Hepatocyte (in vitro differentiated cells): ENCODE measurements at regions not wholly inside any gene's neighbourhood (a gene's known extent, or its start where the extent isn't known, plus 50 kb on each side); places are given as distances from the start of the nearest gene placed in this dataset.

Source experiments
- DNase-seq: peaks from one replicate; pipeline ENCODE4 v3.0.0-alpha.2; 2016; ENCODE audit warnings: low spot score
- H2AFZ ChIP-seq: fragments of 200-600 bp; sonication (generic); 2 replicates; pipeline ENCODE4 v1.6.0; 2016; ENCODE audit warnings: antibody characterized with exemption, mild to moderate bottlenecking
- H3K27ac ChIP-seq: fragments of 200-600 bp; sonication (generic); 2 replicates; pipeline ENCODE4 v1.5.1; 2016; ENCODE audit warnings: mild to moderate bottlenecking
- H3K27me3 ChIP-seq: fragments of 200-600 bp; sonication (generic); 2 replicates; pipeline ENCODE4 v1.6.1; 2016
- H3K36me3 ChIP-seq: fragments of 200-600 bp; sonication (generic); replicated peaks from 2 replicates; pipeline ENCODE4 v1.5.1; 2016; ENCODE audit warnings: low read depth; ENCODE audit not compliant: insufficient read depth
- H3K4me1 ChIP-seq: fragments of 200-600 bp; sonication (generic); 2 replicates; pipeline ENCODE4 v1.5.1; 2016; ENCODE audit warnings: mild to moderate bottlenecking, moderate library complexity; ENCODE audit not compliant: insufficient read depth
- H3K4me2 ChIP-seq: fragments of 200-600 bp; sonication (generic); 2 replicates; pipeline ENCODE4 v1.6.0; 2016
- H3K4me3 ChIP-seq: fragments of 200-600 bp; sonication (generic); 2 replicates; pipeline ENCODE4 v1.5.1; 2016; ENCODE audit warnings: mild to moderate bottlenecking
- H3K79me2 ChIP-seq: fragments of 200-600 bp; sonication (generic); 2 replicates; pipeline ENCODE4 v1.6.0; 2017; ENCODE audit warnings: mild to moderate bottlenecking
- H3K9me2 ChIP-seq: fragments of 200-600 bp; sonication (generic); replicated peaks from 2 replicates; pipeline ENCODE4 v1.6.0; 2017; ENCODE audit warnings: mild to moderate bottlenecking; ENCODE audit not compliant: insufficient read depth
- H3K9me3 ChIP-seq: fragments of 200-600 bp; sonication (generic); 2 replicates; pipeline ENCODE4 v1.5.1; 2016; ENCODE audit warnings: low read depth, mild to moderate bottlenecking
- H4K20me1 ChIP-seq: fragments of 200-600 bp; sonication (generic); 2 replicates; pipeline ENCODE4 v1.6.0; 2016; ENCODE audit warnings: mild to moderate bottlenecking; ENCODE audit not compliant: insufficient read depth, poor library complexity, severe bottlenecking
- CTCF ChIP-seq: fragments of 200-600 bp; sonication (generic); IDR thresholded peaks from 2 replicates; pipeline ENCODE4 v1.5.1; 2016; ENCODE audit warnings: antibody characterized with exemption, mild to moderate bottlenecking; ENCODE audit not compliant: poor library complexity
- EZH2 ChIP-seq: fragments of 200-600 bp; sonication (generic); IDR thresholded peaks from 2 replicates; pipeline ENCODE4 v1.6.1; 2016; ENCODE audit warnings: antibody characterized with exemption, mild to moderate bottlenecking, borderline replicate concordance
- EZH2phosphoT487 ChIP-seq: fragments of 200-600 bp; sonication (generic); IDR thresholded peaks from one replicate; pipeline ENCODE4 v1.6.1; 2018; ENCODE audit warnings: antibody characterized with exemption, mild to moderate bottlenecking, low read depth, moderate library complexity; ENCODE audit not compliant: unreplicated experiment, severe bottlenecking
- WGBS: methylation state at CpG from one replicate; pipeline ENCODE4 v1.1.6; 2016; ENCODE audit warnings: low lambda C conversion rate; ENCODE audit errors: missing lambda C conversion rate; 5-methylcytosine and 5-hydroxymethylcytosine counted together

GRCh38 chr1:209012443-209013196, 570.9 kb upstream of the CAMK1G start:
- H3K4me1 ChIP-seq, result no peaks in the 10 kb centered on the region
- no peaks in the 10 kb centered on the region for H3K79me2 ChIP-seq
- no peaks in the 10 kb centered on the region for H3K27me3 ChIP-seq
- no peak overlapping the region for H3K4me3 ChIP-seq
- no peaks in the 10 kb centered on the region for H4K20me1 ChIP-seq
- DNase-seq, result no peak
- H3K36me3 ChIP-seq, result no peaks in the 10 kb centered on the region
- 91% methylated on average over 6 of the region's 6 CpGs for WGBS
- H3K4me2 ChIP-seq, result no peak overlapping the region
- H3K9me3 ChIP-seq, result no peaks in the 10 kb centered on the region
- no peaks in the 10 kb centered on the region for H3K9me2 ChIP-seq
- TF ChIP-seq EZH2 (no peak), EZH2phosphoT487 (no peak), CTCF (no peak)
- no peak overlapping the region for H3K27ac ChIP-seq
- no peak overlapping the region for H2AFZ ChIP-seq

GRCh38 chr1:209015092-209015491, 568.4 kb upstream of the CAMK1G start:
- DNase-seq, result no peak
- H3K4me1 ChIP-seq, result no peaks in the 10 kb centered on the region
- H3K9me2 ChIP-seq, result no peaks in the 10 kb centered on the region
- no peaks in the 10 kb centered on the region for H3K9me3 ChIP-seq
- no peaks in the 10 kb centered on the region for H3K27me3 ChIP-seq
- TF ChIP-seq EZH2phosphoT487 (no peak), CTCF (no peak), EZH2 (no peak)
- H2AFZ ChIP-seq, result no peak overlapping the region
- H3K4me2 ChIP-seq, result no peak overlapping the region
- no peak overlapping the region for H3K27ac ChIP-seq
- no peaks in the 10 kb centered on the region for H3K79me2 ChIP-seq
- no peaks in the 10 kb centered on the region for H3K36me3 ChIP-seq
- no peak overlapping the region for H3K4me3 ChIP-seq
- H4K20me1 ChIP-seq, result no peaks in the 10 kb centered on the region

- Histone ChIP-seq H2AFZ (no peak overlapping the region), H3K36me3 (no peaks in the 10 kb centered on the region), H3K9me3 (no peaks in the 10 kb centered on the region), H3K27me3 (no peaks in the 10 kb centered on the region), H3K4me3 (no peak overlapping the region), H3K4me1 (no peaks in the 10 kb centered on the region), H3K27ac (no peak overlapping the region), H3K79me2 (no peaks in the 10 kb centered on the region), H4K20me1 (no peaks in the 10 kb centered on the region), H3K4me2 (no peak overlapping the region), H3K9me2 (no peaks in the 10 kb centered on the region)
- no peak for TF ChIP-seq EZH2
- no peak for TF ChIP-seq CTCF
- no peak for TF ChIP-seq EZH2phosphoT487
- no peak for DNase-seq
Observed at GRCh38 chr1:209021622-209022021, 561.9 kb upstream of the CAMK1G start.

- no peaks in the 10 kb centered on the region for H3K4me1 ChIP-seq
- H3K4me3 ChIP-seq, result no peak overlapping the region
- 70% methylated on average over 2 of the region's 2 CpGs for WGBS
- H3K36me3 ChIP-seq, result no peaks in the 10 kb centered on the region
- no peaks in the 10 kb centered on the region for H4K20me1 ChIP-seq
- no peak overlapping the region for H2AFZ ChIP-seq
- no peaks in the 10 kb centered on the region for H3K9me3 ChIP-seq
- no peak for DNase-seq
- H3K27ac ChIP-seq, result no peak overlapping the region
- no peaks in the 10 kb centered on the region for H3K79me2 ChIP-seq
- H3K4me2 ChIP-seq, result no peak overlapping the region
- TF ChIP-seq EZH2phosphoT487 (no peak), CTCF (no peak), EZH2 (no peak)
- H3K9me2 ChIP-seq, result no peaks in the 10 kb centered on the region
- H3K27me3 ChIP-seq, result no peaks in the 10 kb centered on the region
Observed at GRCh38 chr1:209023790-209024189, 559.7 kb upstream of the CAMK1G start.
